Duodenal mucosa (tissue), 2 donors: ENCODE measurements at regions not wholly inside any gene's neighbourhood (a gene's known extent, or its start where the extent isn't known, plus 50 kb on each side); places are given as distances from the start of the nearest gene placed in this dataset.

Experiments used
- H3K27ac ChIP-seq: one replicate; pipeline ENCODE4 v1.7.0; 2013; ENCODE audit warnings: low read depth, low read length
- H3K27me3 ChIP-seq, 2 donors: one replicate each; pipeline ENCODE4 v1.7.0; 2013; ENCODE audit warnings: low read length in 2 of 2, control low read depth in 1 of 2; ENCODE audit not compliant: insufficient read depth in 2 of 2, control insufficient read depth in 1 of 2
- H3K36me3 ChIP-seq, 2 donors: one replicate each; pipeline ENCODE4 v1.7.0; 2013; ENCODE audit warnings: low read length in 2 of 2, control low read depth in 1 of 2; ENCODE audit not compliant: insufficient read depth in 2 of 2, control insufficient read depth in 1 of 2
- H3K4me1 ChIP-seq, 2 donors: one replicate each; pipeline ENCODE4 v1.7.0; 2013; ENCODE audit warnings: low read length in 2 of 2, control low read depth in 1 of 2; ENCODE audit not compliant: insufficient read depth in 2 of 2, control insufficient read depth in 1 of 2
- H3K4me3 ChIP-seq, 2 donors: one replicate each; pipeline ENCODE4 v1.7.0; 2013; ENCODE audit warnings: low read length in 2 of 2, low read depth in 1 of 2
- H3K9ac ChIP-seq, 2 donors: one replicate each; pipeline ENCODE4 v1.7.0; 2013; ENCODE audit warnings: low read length in 2 of 2, low read depth in 1 of 2
- H3K9me3 ChIP-seq, 2 donors: one replicate each; pipeline ENCODE4 v1.7.0; 2013; ENCODE audit warnings: low read length in 2 of 2, control low read depth in 1 of 2; ENCODE audit not compliant: control insufficient read depth in 1 of 2

DNA sequence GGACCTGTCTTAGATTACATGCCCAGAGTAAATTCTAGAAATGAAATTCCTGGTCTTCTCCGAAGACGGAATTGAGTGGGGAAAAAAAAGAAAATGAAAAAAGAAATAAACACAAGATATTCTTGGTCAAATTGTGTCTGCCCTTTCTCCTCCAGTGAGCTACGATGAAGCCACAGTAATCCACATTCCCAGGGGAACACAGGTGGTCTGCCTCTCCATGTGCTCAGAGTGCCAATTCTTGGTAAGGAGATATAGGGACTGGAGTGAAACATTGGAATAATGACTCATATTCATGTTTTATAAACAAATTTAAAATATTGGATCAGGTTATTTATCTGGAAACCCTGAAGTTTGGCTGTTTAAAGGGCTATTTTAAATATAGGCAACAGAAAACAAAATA is 54.2 kb upstream of the MGST2 start:
- Histone ChIP-seq H3K36me3 (no peaks in the 10 kb centered on the region), H3K27ac (no peak overlapping the region), H3K4me1 (no peaks in the 10 kb centered on the region), H3K4me3 (no peak overlapping the region), H3K9ac (no peak overlapping the region), H3K27me3 (no peaks in the 10 kb centered on the region), H3K9me3 (no peaks in the 10 kb centered on the region)

GRCh38 chr4:139609647-139610046 is 53.6 kb upstream of the SETD7 start:
- Histone ChIP-seq H3K4me3 (no peak overlapping the region), H3K9me3 (no peaks in the 10 kb centered on the region), H3K4me1 (no peaks in the 10 kb centered on the region), H3K27ac (no peak overlapping the region), H3K36me3 (no peaks in the 10 kb centered on the region), H3K27me3 (no peaks in the 10 kb centered on the region), H3K9ac (no peak overlapping the region)

GRCh38 chr4:139607502-139608060 is 51.6 kb upstream of the SETD7 start:
- Histone ChIP-seq H3K9me3 (no peaks in the 10 kb centered on the region), H3K9ac (no peak overlapping the region), H3K4me3 (no peak overlapping the region), H3K27ac (no peak overlapping the region), H3K4me1 (no peaks in the 10 kb centered on the region), H3K27me3 (no peaks in the 10 kb centered on the region), H3K36me3 (no peaks in the 10 kb centered on the region)

- Histone ChIP-seq H3K27ac (no peak overlapping the region), H3K4me3 (peak overlapping the region; percentile 31 to 43), H3K4me1 (no peaks in the 10 kb centered on the region), H3K36me3 (no peaks in the 10 kb centered on the region), H3K27me3 (no peaks in the 10 kb centered on the region), H3K9ac (no peak overlapping the region), H3K9me3 (no peaks in the 10 kb centered on the region)
These were observed 50.8 kb upstream of the SETD7 start for GRCh38 chr4:139606579-139607501.

DNA sequence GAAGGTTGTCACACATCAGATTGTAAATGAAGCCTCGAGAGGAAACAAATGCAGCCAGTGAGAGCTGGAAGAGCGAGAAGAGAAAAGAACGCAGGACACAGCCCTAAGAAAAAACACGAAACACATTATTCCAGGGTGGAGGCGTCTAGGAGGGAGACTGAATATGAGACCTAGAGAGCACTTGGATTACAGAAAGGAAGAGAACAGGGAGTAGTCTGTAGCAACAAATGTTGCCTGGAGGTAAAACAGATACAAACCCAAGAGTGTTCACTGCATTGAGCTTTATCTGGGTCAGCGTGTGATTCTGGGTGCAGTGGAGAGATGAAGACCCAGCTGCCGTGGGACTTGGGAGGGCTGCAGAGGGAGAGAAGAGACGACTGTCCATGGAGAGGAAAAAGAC is 50.1 kb upstream of the SETD7 start:
- no peaks in the 10 kb centered on the region for H3K27me3 ChIP-seq
- no peak overlapping the region for H3K4me3 ChIP-seq
- no peak overlapping the region for H3K27ac ChIP-seq
- no peaks in the 10 kb centered on the region for H3K4me1 ChIP-seq
- H3K9me3 ChIP-seq, result no peaks in the 10 kb centered on the region
- H3K9ac ChIP-seq, result no peak overlapping the region
- no peaks in the 10 kb centered on the region for H3K36me3 ChIP-seq
